Left ventricle myocardium superior (tissue), 1 donor: ENCODE measurements at regions not wholly inside any gene's neighbourhood (a gene's known extent, or its start where the extent isn't known, plus 50 kb on each side); places are given as distances from the start of the nearest gene placed in this dataset.

Experiments
- ATAC-seq: fragments of 200-7000 bp; cut with Tn5 transposase; one replicate; pipeline ENCODE4 v1.9.1; 2020; ENCODE audit warnings: mild to moderate bottlenecking, moderate library complexity
- DNase-seq: peaks from one replicate; pipeline ENCODE4 v3.0.0-alpha.2; 2020
- intact Hi-C: fragments of 100-400 bp; cut with micrococcal nuclease; formaldehyde crosslinking; loops from one replicate; pipeline ENCODE4 v1.11.0; 2022
- donor health status: DM: no; HTN: yes; CAD: no; lungs with severe emphysema.

DNA sequence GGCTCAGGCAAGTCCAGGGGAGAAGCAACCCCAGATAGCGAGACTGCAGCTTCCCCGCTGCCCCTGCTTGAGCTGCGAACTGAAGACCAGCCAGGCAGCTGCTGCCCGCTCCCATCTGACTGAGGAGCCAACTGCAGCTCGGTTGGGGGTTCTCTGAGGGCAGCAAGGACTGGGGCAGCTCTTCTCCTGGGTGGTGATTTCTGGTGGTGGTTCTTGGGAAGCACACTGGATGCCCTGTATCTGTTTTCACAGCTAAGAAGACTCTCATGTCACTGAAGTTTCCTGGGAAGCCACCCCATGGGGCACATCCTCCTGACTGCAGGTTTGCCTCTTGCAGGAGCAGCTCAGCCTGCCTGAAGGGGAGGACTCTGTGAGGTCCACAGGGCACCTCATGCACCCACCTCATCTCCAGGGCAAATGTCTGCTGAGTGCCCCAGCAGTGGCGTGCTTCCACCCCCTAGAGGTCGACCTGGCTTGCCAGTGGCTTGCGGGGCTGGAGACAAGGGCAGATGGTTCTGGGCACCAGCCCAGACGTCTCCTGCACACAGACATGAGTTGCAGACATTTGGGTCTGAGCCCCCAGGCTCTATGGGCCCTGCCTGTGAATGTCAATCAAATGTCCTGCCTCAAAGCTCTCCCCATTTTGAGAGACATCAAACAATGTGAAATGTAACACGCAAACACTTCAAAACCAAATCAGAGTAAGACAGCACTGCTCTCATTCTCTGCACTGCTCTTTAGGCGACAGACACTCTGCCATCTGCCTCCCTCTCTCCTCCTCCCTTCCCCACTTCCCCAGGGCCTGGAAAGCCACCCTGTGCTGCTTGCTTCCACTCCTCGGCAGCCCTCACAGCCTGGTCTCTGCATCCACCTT is 800.9 kb downstream of the BRD1 start:
- intact Hi-C loops, result no loop called here
- ATAC-seq (no peak), DNase-seq (peak; percentile 16)

DNA sequence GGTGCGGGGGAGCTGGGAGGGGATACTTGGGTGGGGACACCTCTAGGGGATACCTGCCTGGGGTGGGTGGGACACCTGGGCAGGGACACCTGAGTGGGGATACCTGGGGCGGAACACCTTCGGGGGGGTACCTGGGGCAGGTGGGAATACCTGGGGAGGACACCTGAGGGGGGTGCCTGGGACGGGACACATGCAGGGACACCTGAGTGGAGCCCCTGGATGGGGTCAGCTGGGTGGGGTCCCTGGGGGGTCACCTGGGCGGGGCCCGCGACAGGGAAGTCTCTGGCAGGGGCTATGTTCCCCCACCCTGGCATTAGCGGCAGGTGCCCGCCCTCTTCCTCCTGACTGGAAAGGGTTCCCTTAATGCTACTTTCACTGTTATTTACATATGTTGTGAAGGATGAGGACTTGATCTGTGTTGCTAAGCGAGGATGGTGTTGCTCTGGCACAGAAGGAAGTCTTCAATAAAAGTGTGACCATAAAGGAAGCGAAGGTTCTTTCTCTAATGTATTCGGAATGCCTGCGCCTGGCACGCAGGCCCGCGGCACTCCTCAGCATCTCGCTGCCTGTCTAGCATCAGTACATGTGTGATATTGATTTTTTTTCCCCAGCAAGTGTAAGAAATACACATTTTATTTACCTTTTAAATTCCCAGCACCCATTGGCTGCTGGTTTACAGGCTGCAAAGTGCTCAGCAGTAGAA is 801.7 kb downstream of the BRD1 start:
- ATAC-seq, result no peak
- DNase-seq, result peak; percentile 5
- intact Hi-C loops, result no loop called here

DNA sequence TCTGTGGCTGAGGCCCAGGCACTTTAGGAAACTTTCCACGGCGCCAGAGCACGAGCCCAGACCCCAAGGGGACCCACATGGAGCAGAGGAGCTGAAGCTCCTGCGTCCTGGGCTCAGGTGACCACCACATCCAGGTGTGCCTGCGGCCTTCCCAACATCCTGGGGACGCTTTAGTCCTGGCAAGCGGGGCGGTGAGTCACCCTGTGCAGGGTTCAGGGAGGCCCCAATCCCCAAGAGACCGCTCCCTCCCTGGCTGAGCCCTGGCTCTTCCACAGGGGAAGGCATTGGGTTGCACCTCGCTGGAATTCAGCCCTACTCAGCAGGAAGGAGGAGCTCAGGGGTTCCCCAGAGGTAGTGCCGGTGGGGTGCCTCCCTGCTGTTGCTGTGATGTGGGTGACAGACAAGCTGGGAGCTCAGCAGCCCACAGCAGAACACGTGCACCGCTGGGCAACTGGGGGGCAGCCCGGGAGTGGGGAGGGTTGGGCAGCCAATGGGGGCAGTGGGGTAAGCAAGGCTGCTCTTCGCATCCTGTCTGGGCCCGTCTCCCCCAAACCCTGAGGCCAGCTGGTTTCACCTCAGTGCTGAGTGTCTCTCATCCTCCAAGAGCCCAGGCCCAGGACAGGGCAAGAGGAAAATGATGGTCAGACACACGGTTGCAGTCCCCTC is 802.8 kb downstream of the BRD1 start:
- ATAC-seq (no peak), DNase-seq (peak; percentile 7)
- intact Hi-C loops, result no loop called here

DNA sequence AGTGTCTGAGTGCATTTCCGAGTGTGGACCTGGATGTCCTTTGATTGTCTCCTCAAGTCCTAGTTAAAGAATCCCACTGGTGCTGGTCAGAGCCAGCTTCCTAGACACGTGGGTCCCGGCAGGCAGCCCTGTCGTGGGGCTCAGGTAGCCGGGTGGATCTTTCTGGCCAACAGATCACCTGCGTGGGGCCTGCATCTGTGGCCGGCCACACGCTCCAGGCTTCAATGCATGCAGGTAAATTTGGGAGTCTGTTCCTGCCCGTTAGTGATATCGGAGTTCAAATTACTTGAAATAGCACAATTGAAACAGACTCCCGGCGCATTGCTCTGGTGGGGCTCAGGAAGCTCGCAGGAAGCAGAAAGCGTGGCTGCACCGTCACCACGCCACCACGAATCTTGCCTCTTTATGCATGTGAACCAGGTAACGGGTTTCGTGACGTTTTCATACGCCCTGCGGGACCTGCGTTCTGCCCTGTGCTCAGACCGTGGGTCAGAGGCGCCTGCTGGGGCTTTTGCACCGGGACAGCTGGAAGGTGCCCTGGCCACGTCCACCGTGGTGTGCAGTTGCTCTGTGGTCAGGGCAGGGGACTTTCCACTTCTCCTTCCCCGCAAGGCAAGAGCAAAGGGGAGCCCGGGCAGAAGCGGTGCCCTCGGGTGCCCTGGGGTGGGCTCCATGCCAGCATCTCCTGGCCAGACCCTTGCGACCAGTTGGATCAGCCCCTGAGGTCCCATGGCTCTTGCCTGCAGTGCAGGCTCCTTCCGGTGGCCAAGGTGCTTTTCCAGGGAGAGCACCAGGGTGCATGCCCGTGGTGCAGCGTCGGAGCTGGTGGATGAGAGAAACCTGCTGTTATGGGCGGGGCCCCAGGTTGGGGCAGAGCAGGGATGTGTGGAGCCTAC is 803.5 kb downstream of the BRD1 start:
- intact Hi-C loops, result no loop called here
- DNase-seq, result peak; percentile 27

DNA sequence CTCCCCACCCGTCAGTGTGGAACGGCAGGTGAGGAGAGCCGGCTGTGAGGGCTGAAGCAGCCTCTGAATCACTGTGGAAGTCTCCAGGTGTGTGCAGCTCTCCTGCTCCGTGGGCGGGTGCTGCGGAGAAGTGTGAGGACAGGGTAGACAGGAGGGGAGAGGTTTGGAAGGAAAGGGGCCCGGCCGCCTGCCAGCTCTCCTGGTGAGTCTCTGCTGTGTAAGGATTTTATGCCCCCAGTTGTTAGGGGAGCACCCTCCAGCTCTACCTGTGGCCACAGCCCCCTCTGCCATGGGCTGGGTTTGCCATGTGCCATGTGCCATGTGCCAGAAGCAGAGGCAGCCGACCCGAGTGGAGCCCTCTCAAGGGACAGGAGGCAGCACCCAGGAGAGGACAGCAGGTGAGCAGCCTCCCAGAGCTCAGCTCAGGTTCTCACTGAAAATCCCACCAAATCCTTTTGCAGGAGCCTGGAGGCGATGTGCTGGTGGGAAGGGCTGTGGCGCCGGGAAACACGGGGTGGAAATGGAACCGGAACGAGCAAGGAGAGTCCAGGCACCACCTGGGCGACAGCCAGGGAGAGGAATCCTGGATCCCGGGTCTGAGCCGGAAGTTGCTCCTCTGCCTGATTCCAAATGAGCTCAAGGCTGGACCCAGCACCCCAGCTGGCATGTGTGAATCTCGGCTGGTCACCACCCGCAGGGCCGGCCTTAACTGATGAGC is 804.4 kb downstream of the BRD1 start:
- intact Hi-C loops, result no loop called here
- ATAC-seq, result no peak
- DNase-seq, result no peak

More for the DNA sequence above, 803.5 kb downstream of the BRD1 start:
- no peak for ATAC-seq

DNA sequence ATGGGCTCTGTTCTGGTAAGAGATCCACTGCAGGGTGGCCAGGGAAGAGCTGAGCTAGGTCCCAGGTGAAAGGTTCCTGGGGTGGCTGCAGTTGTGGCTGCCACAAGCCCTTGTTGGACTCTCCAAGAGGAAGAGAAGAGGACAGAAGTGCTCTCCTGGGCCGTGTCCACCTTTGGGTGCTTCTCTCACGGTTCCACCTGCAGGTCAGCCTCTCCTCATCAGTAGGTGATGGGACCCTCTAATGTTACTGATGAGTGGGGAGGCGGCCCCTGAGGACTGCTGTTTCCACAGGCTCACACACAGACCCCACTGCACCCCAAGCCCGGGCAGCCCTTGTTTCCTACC is 804.9 kb downstream of the BRD1 start:
- intact Hi-C loops, result no loop called here
- no peak for DNase-seq

DNA sequence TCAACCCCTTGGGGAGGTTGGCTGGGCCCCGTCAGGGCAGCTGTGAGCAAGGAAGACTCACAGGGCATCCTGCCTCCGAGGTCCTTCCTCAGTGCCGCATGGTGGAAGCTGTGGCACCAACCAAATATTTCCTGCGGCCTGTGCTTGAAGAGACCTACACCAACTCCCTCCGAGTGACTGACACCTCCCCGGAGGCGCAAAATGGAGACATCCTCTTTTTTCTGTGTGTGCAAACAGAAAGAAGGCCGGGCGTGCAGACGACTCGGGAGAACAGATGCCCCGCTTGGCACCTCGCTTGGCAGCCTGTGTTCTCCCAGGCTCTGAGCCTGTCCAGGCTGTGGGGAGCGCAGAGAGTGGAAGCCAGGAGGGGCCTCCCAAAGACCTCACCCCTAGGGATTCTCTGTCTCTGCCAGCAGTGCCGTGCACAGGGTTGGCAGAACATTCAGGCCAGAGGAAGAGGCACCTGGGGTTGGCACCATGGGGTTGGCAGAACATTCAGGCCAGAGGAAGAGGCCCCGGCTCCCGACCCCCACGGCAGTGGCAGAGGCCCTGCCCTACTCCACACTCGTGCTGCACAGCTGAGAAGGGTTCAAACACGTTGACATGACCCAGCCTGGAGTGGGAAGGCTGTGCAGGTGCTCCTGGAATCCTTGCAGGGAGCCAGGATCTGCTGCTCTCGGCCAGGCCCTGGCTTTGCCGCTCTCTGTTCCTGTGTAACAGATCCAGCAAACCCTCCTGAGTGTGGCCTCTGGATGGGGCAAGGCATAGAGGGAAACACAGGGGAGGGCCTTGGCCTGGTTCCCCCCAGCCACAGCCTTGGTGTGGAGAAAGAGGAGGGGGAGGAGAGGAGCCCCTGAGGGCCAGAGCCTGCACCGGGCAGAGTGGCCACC is 805.5 kb downstream of the BRD1 start:
- no peak for ATAC-seq
- intact Hi-C loops, result no loop called here
- peak; percentile 18 for DNase-seq

More for the DNA sequence above, 804.9 kb downstream of the BRD1 start:
- ATAC-seq, result no peak

DNA sequence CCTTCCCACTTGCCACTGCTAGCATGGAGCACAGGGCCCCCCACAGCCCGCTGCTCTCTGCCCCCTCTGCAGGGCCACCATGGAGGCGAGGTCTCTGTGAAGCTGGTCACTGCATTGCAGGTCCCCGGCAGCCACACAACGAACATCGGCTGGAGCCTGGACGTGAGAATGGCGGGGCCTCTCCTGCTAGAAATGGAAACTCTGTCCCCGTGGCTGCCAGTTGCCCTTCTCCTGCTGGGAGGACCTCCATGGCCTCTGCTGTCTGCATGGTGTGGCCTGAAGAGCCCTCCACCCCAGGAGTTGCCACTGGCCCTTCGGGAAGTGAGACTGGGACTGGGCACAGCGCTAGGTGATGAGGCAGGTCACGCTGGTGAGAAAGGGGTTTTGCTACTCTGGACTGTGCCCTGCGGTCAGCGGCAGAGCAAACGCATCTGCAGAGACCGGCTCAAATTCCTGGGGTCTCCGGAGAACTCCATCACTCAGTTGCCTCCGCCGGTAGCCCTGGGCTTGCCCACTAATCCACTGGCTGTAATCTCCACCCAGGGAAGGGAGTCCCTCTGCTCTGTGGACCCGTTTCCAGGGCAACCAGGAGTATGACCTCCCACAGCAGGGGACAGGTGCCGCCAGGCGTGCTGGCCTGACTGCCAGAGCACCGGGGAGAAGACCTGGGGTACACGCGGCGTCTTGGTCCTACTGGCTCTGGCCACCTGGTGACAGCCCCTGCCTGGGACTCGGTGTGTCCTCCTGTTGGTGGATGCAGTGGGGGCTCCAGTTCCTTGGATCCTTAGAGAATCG is 806.3 kb downstream of the BRD1 start:
- intact Hi-C loops, result no loop called here
- DNase-seq (no peak), ATAC-seq (no peak)

DNA sequence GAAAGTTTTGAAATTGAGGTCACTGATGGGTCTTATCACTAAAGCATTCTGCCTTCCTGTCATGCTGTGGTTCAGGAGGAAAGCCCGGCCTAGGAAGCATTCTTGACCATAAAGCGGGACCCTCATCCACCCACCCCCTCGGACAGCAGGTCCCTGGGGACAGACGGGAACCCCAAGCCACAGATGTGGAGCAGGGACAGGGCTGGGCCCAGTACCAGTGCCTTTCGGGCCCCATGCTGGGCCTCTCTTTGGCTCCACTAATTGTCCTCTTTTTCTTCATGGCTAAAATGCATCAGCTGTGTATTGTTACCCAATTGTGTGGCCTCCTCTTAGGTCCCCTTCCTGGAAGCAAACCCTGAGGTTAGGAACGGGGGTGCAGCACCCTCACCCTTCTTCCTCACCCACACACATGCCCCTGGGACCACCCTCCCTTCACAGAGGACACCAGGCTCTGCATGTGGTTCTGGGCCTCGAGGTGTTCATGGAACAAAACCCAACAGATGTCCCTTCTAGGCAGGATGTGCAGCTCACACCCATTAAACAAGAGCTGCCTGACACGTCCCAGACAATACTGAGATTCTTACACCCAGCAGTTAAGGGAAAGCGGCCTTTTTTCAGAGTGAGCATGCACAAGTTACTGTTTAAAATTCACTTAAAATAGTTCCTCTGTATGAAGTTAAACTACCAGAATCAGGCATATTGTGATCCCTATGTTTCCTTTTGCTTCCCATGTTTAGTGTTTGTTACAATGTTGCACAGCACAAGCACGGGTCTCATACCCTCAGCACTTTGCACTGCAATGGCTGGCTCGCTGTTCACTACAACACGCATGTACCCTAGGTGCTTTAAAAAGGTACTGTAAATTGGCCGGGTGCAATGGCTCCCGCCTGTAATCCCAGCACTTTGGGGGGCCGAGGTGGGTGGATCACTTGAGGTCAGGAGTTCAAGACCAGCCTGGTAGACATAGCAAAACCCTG is 807.6 kb downstream of the BRD1 start:
- intact Hi-C loops, result no loop called here
- no peak for ATAC-seq
- no peak for DNase-seq

DNA sequence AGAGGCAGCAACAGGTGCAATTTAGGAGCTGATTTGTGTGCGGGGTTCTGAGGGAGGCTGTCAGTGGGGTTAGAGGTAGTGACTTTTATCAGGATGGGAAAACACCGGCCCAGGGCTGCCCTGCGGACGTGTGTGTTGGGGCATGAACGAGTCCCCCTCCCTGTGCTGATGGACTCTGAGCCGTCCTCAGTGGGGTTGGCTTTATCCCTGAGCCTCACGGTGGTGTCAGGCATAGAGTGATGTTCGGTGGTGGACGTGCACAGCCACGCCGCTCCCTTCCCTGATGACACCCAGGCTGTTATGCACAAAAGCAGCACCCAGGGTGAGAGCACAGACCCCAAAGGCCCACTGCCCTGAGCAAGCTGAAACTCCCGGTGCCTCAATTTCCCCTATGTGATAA is 809.1 kb downstream of the BRD1 start:
- DNase-seq (no peak), ATAC-seq (no peak)
- intact Hi-C loops, result no loop called here

DNA sequence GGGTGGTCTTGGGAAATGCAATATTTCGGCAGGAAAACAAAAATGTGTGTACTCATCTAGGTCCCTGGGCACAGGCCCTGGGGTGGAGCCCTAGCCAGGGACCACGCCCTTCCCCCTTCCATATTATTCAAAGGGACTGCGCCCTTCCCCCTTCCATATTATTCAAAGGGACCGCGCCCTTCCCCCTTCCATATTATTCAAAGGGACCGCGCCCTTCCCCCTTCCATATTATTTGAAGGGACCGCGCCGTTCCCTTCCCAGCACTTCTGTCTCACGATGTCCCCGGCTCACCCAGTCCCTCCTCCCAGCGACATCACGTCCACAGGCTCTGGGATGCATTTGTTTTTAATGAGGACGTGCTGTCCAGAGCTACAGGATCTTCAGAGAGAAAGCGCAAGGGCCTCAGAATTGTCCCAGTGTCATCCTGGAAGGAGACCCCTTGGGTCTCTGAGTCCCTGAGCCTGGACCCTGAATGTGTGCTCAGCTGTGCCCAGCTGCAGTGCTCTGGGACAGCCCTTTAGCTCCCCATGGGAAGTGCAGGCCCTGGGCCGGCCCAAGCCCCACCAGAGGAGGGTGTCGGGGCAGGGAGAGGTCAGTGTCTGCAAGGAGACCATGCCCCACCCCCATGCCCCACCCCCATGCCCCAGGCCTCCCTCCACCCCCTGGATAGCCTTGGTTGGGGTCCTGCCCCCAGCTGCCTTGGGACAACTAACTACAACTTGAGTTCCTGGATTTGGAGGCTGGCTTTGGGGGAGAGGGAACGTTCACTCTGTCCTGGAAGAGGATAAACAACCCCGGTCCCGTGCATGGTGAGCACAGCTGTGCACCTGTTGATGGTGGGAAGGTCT is 810.0 kb downstream of the BRD1 start:
- no peak for DNase-seq
- peak; percentile 69 for ATAC-seq
- intact Hi-C loops, result no loop called here

DNA sequence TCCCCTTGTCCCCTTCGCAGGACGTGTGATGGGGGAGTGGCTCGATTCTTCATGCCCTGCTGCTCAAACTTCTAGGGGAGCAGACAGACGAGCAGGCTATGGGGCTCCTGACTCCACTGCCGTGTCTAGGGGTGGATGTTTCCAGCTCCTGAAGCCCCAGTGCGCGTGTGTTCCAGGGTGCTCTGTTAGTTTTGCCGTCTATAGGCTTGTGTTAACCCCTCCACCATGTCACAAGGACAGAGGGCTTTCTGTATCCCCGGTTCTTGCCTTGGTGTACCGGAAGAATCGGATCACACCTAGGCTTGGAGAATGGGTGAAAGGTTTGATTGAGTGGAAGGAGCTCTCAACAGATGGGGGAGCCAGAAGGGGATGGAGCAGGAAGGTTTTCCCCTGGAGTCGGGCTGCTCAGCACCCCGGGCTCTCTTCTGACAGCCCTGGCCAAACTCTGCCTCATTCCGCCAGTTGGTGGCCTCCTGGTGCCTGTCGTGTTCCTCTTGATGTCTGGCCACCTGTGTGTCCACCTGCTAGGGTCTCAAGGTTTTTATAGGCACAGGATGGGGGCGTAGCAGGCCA is 810.7 kb downstream of the BRD1 start:
- no peak for ATAC-seq
- intact Hi-C loops, result no loop called here
- no peak for DNase-seq

DNA sequence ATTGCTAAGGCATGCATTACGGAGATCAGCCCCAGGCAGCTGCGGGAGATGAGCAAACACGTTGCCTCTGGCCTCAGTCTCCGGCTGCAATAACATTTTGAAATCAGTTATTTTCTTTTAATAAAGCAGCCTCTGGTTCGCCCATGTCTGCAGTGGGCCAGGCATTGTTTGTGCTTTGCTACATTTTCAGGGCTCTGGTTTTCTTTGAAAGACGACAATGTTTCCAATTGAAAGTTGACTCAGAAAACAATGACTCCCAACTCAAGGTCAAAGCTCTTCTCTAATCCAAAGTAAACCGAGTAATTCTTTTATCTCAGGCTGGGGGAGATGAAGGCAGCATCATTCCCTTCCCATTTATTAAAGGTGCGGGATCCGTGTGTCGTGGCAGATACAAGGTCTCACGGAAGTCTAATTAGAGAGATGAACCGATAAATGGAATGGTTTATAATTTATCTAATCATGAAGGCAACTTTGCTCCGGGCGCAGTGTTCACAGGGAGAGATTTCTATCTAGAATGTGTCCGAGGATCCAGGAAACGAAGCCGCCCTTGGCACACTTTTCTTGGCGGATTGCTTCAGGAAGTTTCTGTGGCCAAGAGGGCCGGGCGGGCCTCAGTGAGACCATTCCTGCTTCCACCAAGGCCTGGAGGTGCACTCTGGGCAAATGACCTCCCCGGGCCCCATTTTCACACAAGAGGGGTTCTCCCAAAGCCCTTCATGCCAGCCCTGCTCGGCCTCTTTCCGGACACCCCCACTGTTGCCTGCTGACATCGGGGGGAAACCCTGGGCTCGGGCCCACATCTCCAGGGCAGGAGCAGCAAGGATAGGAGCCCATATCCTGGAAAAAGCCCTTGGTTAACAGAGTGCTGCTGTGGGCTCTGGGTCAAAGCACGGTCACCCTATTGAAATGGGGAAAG is 811.4 kb downstream of the BRD1 start:
- no peak for DNase-seq
- ATAC-seq, result peak; percentile 40
- intact Hi-C loops, result no loop called here

DNA sequence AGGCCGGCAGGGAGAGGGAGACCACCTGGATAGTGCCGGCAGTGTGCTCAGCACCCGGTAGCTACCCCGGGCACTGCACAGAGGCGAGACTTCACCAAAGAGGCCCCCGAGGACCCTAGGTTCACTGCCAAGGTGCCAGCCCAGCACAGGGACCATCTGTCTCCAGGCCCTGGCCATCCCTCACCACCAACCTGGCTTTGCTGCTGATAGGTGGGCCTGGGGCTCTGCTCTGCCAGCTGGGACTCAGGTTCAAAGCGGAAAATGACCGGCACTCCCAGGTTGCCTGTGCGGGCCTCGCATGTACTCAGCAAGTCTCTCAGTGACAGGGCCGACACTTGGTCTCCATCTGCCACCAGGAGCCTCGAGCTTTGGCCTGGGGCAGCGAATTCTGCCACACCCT is 812.2 kb downstream of the BRD1 start:
- intact Hi-C loops, result no loop called here
- DNase-seq, result no peak
- no peak for ATAC-seq
